Muscle of back (tissue), 3 donors: ENCODE measurements at regions not wholly inside any gene's neighbourhood (a gene's known extent, or its start where the extent isn't known, plus 50 kb on each side); places are given as distances from the start of the nearest gene placed in this dataset.
"Not testable (repeated sequence)": the region's sequence is repeated elsewhere in the genome, so short reads cannot be mapped to it uniquely, and the experiment has no call there.

Experiments used
- DNase-seq, 3 donors: peaks; one replicate each; pipeline versions ENCODE4 v3.0.0 to v3.0.0-alpha.2; 2013

DNA sequence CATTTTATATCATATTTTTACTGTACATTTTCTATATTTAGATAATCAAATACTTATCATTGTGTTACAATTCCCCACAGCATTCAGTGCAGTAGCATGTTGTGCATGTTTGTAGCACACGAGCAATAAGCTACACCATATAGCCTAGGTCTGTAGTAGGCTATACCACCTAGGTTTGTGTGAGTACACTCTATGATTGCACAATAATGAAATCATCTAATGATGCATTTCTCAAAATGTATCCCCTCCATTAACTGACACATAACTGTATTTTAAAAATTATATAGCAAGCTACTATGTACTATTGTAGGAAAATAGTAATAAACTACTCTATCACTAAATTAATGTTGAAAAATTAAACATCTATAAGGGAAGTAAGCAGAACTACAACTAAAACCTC lies 518.4 kb upstream of the PABPC4L start:
- no peak for DNase-seq

DNA sequence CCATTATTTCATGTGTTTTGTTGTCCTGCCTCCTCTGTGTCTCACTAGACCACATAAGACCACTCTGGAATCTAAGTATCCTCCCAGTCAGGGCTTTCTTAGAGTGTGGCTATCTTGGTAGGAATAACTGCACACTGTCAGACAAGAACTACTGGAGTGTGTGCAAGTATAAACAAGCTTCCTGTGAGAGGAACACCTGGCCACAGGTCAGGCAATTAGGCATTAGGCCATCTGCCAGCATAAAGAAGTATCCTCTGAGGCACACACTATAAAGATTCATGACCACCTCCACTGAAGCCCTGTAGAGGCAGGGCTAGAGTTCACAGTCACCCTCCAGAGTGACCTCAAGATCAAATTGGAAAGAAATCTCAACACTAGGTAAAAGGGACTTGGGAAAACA lies 507.0 kb upstream of the PABPC4L start:
- no peak for DNase-seq

- no peak for DNase-seq
These were observed 506.4 kb upstream of the PABPC4L start for GRCh38 chr4:134708026-134708425.

- no peak for DNase-seq
These were observed 500.8 kb upstream of the PABPC4L start for GRCh38 chr4:134702374-134702773.

- DNase-seq = no peak
These were observed 498.7 kb upstream of the PABPC4L start for GRCh38 chr4:134700251-134700650.

DNA sequence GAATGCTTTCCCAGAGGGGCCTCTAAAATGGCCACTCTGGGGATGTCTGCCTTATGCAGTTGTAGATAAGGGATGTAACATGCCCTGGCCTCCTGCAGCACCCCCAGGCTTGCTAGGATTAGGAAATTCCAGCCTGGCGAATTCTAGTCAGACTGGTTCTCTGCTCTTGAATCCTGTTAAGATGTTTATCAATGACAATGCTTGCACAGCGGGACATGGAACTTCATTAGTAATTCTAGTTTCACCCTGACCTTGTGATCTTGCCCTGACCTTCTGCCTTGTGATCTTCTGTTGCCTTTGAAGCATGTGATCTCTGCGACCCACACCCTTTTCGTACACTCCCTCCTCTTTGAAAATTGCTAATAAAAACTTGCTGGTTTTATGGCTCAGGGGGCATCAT lies 497.2 kb upstream of the PABPC4L start:
- DNase-seq = not testable (repeated sequence)

DNA sequence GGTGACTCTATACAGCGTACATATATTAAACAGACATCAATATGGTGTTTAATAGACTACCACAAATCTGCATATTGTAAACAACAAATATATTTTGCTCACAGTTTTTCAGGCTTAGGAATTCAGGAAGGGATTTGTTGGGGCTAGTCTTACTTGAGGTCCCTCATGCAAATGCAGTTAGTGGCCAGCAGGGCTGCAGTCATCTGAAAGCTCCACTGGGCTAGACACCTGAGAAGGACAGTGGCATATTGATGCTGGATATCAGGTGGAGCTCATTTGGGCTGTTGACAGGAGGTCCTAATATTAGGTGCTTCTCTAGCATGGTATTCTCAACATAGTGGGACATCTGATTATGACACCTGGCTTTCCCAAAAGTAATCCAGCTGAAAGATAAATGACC lies 493.8 kb upstream of the PABPC4L start:
- DNase-seq = no peak

GRCh38 chr4:134691915-134692314 lies 490.3 kb upstream of the PABPC4L start:
- DNase-seq = peak in 1 of 3 donors; percentile 4

GRCh38 chr4:134687646-134688628 lies 486.3 kb upstream of the PABPC4L start:
- no peak for DNase-seq

- DNase-seq = no peak
These were observed 475.7 kb upstream of the PABPC4L start for GRCh38 chr4:134677209-134677814.

- no peak for DNase-seq
These were observed 466.6 kb upstream of the PABPC4L start for GRCh38 chr4:134668237-134668636.

DNA sequence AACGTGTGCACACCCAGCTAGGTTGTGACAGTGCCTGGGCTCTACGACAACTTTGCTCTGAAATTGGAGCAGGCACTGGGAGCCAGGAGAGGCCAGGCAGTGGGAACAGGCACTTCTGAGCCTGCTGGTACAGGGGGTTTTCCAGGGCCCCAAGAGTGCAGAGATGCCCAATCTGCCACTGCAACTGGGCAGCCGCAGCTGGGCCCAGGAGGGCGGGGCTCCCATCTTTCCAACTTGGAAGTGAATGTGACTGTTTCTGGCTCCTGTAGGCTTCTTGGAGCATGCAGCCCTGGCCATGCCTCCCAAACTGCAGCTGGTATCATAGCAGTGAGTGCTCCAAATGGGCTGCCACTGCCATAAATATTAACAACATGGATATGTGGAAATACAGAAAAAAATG lies 465.1 kb upstream of the PABPC4L start:
- DNase-seq = no peak

DNA sequence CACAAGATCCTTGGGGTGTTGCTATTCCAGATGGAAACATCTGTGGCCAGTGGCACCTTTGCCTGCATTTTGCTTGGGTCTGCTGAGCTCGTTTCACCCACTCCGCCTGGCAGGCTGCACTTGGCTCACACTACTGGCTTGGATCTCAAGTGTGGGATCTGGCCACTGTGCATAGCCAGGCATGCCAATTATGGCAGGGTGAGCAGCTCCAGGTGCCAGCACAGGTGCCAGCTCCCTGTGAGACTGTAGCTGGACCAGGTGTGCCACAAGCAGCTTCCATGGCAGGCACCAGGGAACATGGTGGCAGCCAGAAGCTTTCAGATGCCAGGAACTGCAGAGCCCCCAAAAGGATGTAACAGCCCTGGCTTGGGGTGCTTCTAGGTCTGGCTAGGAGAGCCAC lies 463.8 kb upstream of the PABPC4L start:
- DNase-seq = no peak

GRCh38 chr4:134663742-134664141 lies 462.2 kb upstream of the PABPC4L start:
- DNase-seq = no peak

- no peak for DNase-seq
These were observed 448.9 kb upstream of the PABPC4L start for GRCh38 chr4:134650461-134650860.

- no peak for DNase-seq
These were observed 444.2 kb upstream of the PABPC4L start for GRCh38 chr4:134645778-134646177.

- DNase-seq = peak in 1 of 3 donors; percentile 7
These were observed 434.9 kb upstream of the PABPC4L start for GRCh38 chr4:134636338-134637051.

- DNase-seq = no peak
These were observed 432.7 kb upstream of the PABPC4L start for GRCh38 chr4:134634301-134634700.

DNA sequence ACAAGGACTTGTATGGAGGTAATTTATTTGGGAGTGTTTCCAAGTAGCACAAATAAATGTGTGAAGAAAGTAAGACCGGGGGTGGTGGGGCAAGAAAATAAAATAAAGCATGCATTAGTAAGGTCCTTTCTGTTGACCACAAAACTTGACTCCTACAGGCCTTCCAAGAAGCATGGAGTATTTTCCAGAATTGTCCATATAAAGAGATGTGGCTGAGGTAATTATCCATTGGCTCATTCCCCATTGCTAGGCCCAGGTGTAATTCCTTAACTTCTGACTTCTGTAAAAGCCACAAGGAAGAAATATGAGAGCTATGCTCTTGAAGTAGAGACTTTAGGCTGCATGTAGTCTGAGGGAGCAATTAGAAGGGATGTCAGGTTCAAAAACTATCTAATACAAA lies 430.5 kb upstream of the PABPC4L start:
- no peak for DNase-seq

GRCh38 chr4:134628066-134628465 lies 426.5 kb upstream of the PABPC4L start:
- DNase-seq = peak in 1 of 3 donors; percentile 11

DNA sequence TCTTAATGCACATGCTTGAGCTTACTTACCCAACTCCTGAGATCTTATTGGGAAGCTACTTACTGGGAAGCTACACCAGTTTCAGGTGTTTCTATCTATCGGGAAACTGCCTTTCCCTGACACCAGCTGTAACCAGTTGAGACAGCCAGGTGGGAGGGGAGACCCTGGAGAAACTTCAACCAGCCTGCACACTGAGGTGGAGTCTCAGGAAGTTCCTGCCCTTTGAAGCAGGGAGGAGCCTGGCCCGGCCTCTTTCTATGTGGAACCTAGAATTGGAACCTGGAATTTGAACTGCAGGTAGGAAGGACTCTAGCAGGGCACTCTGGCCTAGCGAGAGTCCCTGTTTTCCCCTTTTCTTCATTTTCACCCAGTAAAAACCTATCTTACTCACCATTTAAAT lies 425.8 kb upstream of the PABPC4L start:
- no peak for DNase-seq

DNA sequence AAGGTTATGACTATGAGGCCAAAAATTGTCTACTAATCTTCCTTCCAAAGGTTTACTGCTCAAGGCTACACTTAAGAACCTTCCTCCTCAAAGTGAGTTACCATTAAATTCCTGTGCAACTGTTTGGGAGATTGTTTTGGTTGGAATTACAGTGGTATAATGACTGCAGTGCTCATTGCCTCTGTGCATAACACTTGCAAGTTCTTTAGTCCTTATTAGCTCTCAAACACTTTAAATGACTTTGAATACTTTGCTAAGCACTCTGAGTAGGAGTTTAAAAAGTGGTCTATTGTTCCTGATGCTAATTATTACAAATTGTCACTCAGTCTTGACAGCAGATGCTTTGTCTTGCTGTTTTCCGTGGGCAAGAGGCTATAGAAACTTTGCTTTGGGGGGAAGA lies 422.8 kb upstream of the PABPC4L start:
- no peak for DNase-seq
